ENCODE measurements at regions not wholly inside any gene's neighbourhood (a gene's known extent, or its start where the extent isn't known, plus 50 kb on each side); places are given as distances from the start of the nearest gene placed in this dataset.
"Not testable (repeated sequence)": the region's sequence is repeated elsewhere in the genome, so short reads cannot be mapped to it uniquely, and the experiment has no call there.

- DNase-seq, result no peak
Measured at GRCh38 chr10:3944591-3944990, 159.6 kb upstream of the KLF6 start.

- DNase-seq, result no peak
Measured at GRCh38 chr10:3943695-3944257, 158.8 kb upstream of the KLF6 start.

- DNase-seq, result no peak
Measured at GRCh38 chr10:3942937-3943489, 158.0 kb upstream of the KLF6 start.

GRCh38 chr10:3941676-3942075 lies 156.7 kb upstream of the KLF6 start:
- no peak for DNase-seq

GRCh38 chr10:3936422-3937040 lies 151.5 kb upstream of the KLF6 start:
- DNase-seq, result no peak

GRCh38 chr10:3935933-3936359 lies 150.9 kb upstream of the KLF6 start:
- DNase-seq, result no peak

GRCh38 chr10:3935141-3935540 lies 150.1 kb upstream of the KLF6 start:
- DNase-seq, result peak; percentile 81

- DNase-seq, result no peak
Measured at GRCh38 chr10:3933733-3934132, 148.7 kb upstream of the KLF6 start.

GRCh38 chr10:3932597-3933375 lies 147.8 kb upstream of the KLF6 start:
- no peak for DNase-seq

- no peak for DNase-seq
Measured at GRCh38 chr10:3931901-3932300, 146.9 kb upstream of the KLF6 start.

GRCh38 chr10:3931224-3931623 lies 146.2 kb upstream of the KLF6 start:
- DNase-seq, result no peak

- DNase-seq, result no peak
Measured at GRCh38 chr10:3928569-3928968, 143.6 kb upstream of the KLF6 start.

GRCh38 chr10:3928078-3928477 lies 143.1 kb upstream of the KLF6 start:
- DNase-seq, result no peak

- DNase-seq, result no peak
Measured at GRCh38 chr10:3926675-3927525, 141.9 kb upstream of the KLF6 start.

GRCh38 chr10:3926258-3926657 lies 141.2 kb upstream of the KLF6 start:
- DNase-seq, result no peak

GRCh38 chr10:3925184-3925583 lies 140.2 kb upstream of the KLF6 start:
- no peak for DNase-seq

GRCh38 chr10:3924344-3924743 lies 139.3 kb upstream of the KLF6 start:
- DNase-seq, result no peak

GRCh38 chr10:3923033-3923432 lies 138.0 kb upstream of the KLF6 start:
- DNase-seq, result no peak

- no peak for DNase-seq
Measured at GRCh38 chr10:3919709-3920308, 134.8 kb upstream of the KLF6 start.

GRCh38 chr10:3917392-3917791 lies 132.4 kb upstream of the KLF6 start:
- not testable (repeated sequence) for DNase-seq

GRCh38 chr10:3914733-3915132 lies 129.7 kb upstream of the KLF6 start:
- no peak for DNase-seq

GRCh38 chr10:3911713-3912442 lies 126.9 kb upstream of the KLF6 start:
- no peak for DNase-seq

Measured in stimulated activated CD8-positive, alpha-beta memory T cell treated with anti-CD3 and anti-CD28 coated beads, Interleukin-4, amount 100 ng/mL, for 48 hours (primary cell).